GM12891 (cell line): ENCODE measurements at regions not wholly inside any gene's neighbourhood (a gene's known extent, or its start where the extent isn't known, plus 50 kb on each side); places are given as distances from the start of the nearest gene placed in this dataset.

Experiments
- PAX5 ChIP-seq: IDR thresholded peaks from 2 replicates; pipeline ENCODE4 v1.6.1; 2011; ENCODE audit warnings: low read length, moderate library complexity, mild to moderate bottlenecking; ENCODE audit not compliant: insufficient read depth, severe bottlenecking
- POLR2A ChIP-seq: IDR thresholded peaks from 2 replicates; pipeline ENCODE4 v1.6.1; 2011; ENCODE audit warnings: low read depth, low read length, control low read depth
- POLR2AphosphoS5 ChIP-seq: IDR thresholded peaks from 2 replicates; pipeline ENCODE4 v1.6.1; 2011; ENCODE audit warnings: low read depth, low read length, control low read depth
- POU2F2 ChIP-seq: IDR thresholded peaks from 2 replicates; pipeline ENCODE4 v1.6.1; 2011; ENCODE audit warnings: low read depth, mild to moderate bottlenecking, control low read depth, low read length, moderate library complexity
- SPI1 ChIP-seq: IDR thresholded peaks from 2 replicates; pipeline ENCODE4 v1.6.1; 2011; ENCODE audit warnings: low read depth, low read length, control low read depth
- TAF1 ChIP-seq: IDR thresholded peaks from 2 replicates; pipeline ENCODE4 v1.6.1; 2011; ENCODE audit warnings: low read depth, low read length, control low read depth

GRCh38 chr2:208798698-208799097 is 392.1 kb downstream of the PTH2R start:
- TF ChIP-seq TAF1: no peak
- TF ChIP-seq POLR2A: no peak
- no peak for TF ChIP-seq PAX5
- TF ChIP-seq POU2F2: no peak
- no peak for TF ChIP-seq POLR2AphosphoS5
- TF ChIP-seq SPI1: no peak
